Smooth muscle cell of the brain vasculature (primary cell): ENCODE measurements at regions not wholly inside any gene's neighbourhood (a gene's known extent, or its start where the extent isn't known, plus 50 kb on each side); places are given as distances from the start of the nearest gene placed in this dataset.

Experiments
- DNase-seq: peaks from one replicate; pipeline ENCODE4 v3.0.0-alpha.2; 2012; ENCODE audit warnings: low read depth, low spot score

- DNase-seq: no peak
Observed at GRCh38 chr3:88573472-88573871, 423.7 kb downstream of the C3orf38 start.

GRCh38 chr3:88574146-88574545, 424.4 kb downstream of the C3orf38 start:
- DNase-seq: no peak

GRCh38 chr3:88584451-88584850, 434.7 kb downstream of the C3orf38 start:
- no peak for DNase-seq

GRCh38 chr3:88586121-88586640, 436.4 kb downstream of the C3orf38 start:
- DNase-seq: no peak

GRCh38 chr3:88589138-88589537, 439.4 kb downstream of the C3orf38 start:
- no peak for DNase-seq

- no peak for DNase-seq
Observed at GRCh38 chr3:88595026-88595425, 445.3 kb downstream of the C3orf38 start.

GRCh38 chr3:88596451-88596850, 446.7 kb downstream of the C3orf38 start:
- no peak for DNase-seq

GRCh38 chr3:88610820-88611219, 461.1 kb downstream of the C3orf38 start:
- DNase-seq: no peak

GRCh38 chr3:88611826-88612326, 462.1 kb downstream of the C3orf38 start:
- DNase-seq: no peak

GRCh38 chr3:88616413-88616812, 466.7 kb downstream of the C3orf38 start:
- no peak for DNase-seq

- no peak for DNase-seq
Observed at GRCh38 chr3:88617283-88617682, 467.5 kb downstream of the C3orf38 start.

GRCh38 chr3:88618021-88618645, 468.4 kb downstream of the C3orf38 start:
- no peak for DNase-seq

GRCh38 chr3:88621586-88621985, 471.8 kb downstream of the C3orf38 start:
- DNase-seq: no peak

GRCh38 chr3:88623709-88624108, 473.9 kb downstream of the C3orf38 start:
- DNase-seq: no peak

- DNase-seq: no peak
Observed at GRCh38 chr3:88626456-88627120, 476.8 kb downstream of the C3orf38 start.

- DNase-seq: no peak
Observed at GRCh38 chr3:88628901-88629300, 478.5 kb upstream of the EPHA3 start.

- no peak for DNase-seq
Observed at GRCh38 chr3:88632226-88632625, 475.2 kb upstream of the EPHA3 start.

GRCh38 chr3:88640581-88640980, 466.8 kb upstream of the EPHA3 start:
- DNase-seq: no peak

GRCh38 chr3:88641033-88641604, 466.3 kb upstream of the EPHA3 start:
- no peak for DNase-seq

- DNase-seq: no peak
Observed at GRCh38 chr3:88657459-88657858, 450.0 kb upstream of the EPHA3 start.

- no peak for DNase-seq
Observed at GRCh38 chr3:88661433-88661824, 446.0 kb upstream of the EPHA3 start.

GRCh38 chr3:88668180-88668579, 439.2 kb upstream of the EPHA3 start:
- no peak for DNase-seq

GRCh38 chr3:88671573-88671972, 435.8 kb upstream of the EPHA3 start:
- DNase-seq: no peak
